Colonic mucosa (tissue), 4 donors: ENCODE measurements at regions not wholly inside any gene's neighbourhood (a gene's known extent, or its start where the extent isn't known, plus 50 kb on each side); places are given as distances from the start of the nearest gene placed in this dataset.

Experiments
- DNase-seq: peaks from one replicate; pipeline ENCODE4 v3.0.0-alpha.2; 2020
- H3K27ac ChIP-seq: fragments of 200-600 bp; one replicate; pipeline ENCODE4 v1.8.0; 2021
- H3K27me3 ChIP-seq: fragments of 200-600 bp; one replicate; pipeline ENCODE4 v1.8.0; 2021
- H3K36me3 ChIP-seq: fragments of 200-600 bp; one replicate; pipeline ENCODE4 v1.8.0; 2021
- H3K4me1 ChIP-seq: fragments of 200-600 bp; one replicate; pipeline ENCODE4 v1.8.0; 2021; ENCODE audit warnings: mild to moderate bottlenecking
- H3K4me3 ChIP-seq: fragments of 200-600 bp; one replicate; pipeline ENCODE4 v1.8.0; 2021
- H3K9ac ChIP-seq, 2 donors: one replicate each; pipeline ENCODE4 v1.7.0; 2013; ENCODE audit warnings: control low read depth in 2 of 2, low read depth in 2 of 2, low read length in 2 of 2
- H3K9me3 ChIP-seq: fragments of 200-600 bp; one replicate; pipeline ENCODE4 v1.8.0; 2021
- intact Hi-C: fragments of 100-400 bp; cut with DNase I; formaldehyde crosslinking; loops from one replicate; pipeline ENCODE4 v1.14.1; 2022
- TF ChIP-seq, protein P1 (sequence below): fragments of 200-600 bp; IDR thresholded peaks from one replicate; pipeline ENCODE4 v1.8.0; 2022; ENCODE audit warnings: antibody characterized with exemption, mild to moderate bottlenecking
- donor health status: healthy.
- donor health status: DM: no; HTN: no; CAD: no.
- donor health status: DM: no; HTN: no; CAD: no.

DNA sequence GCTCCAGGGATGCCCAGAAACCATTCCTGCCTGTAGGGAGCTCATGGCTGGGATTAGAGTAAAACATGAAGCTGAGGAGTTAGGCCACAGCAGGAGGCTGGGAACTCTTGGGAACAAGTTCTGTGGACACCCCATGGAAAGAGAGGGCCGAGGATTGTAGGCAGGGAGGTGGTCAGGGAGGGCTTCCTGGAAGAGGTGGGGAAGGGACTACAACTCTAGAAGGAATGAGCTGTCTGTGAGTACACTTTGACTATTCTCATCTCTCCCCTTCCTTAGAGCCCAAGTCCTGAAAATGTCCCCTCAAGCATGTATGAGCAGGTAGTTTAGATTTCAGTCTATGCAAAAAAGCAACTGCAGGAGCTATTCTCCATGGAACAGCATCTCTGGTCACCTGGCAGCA is 139.9 kb upstream of the GLI2 start:
- intact Hi-C loops = no loop called here
- no peaks in the 10 kb centered on the region for H3K36me3 ChIP-seq
- no peaks in the 10 kb centered on the region for H3K9me3 ChIP-seq
- H3K27ac ChIP-seq = no peak overlapping the region
- no peak overlapping the region for H3K4me3 ChIP-seq
- no peaks in the 10 kb centered on the region for H3K27me3 ChIP-seq
- H3K4me1 ChIP-seq = no peaks in the 10 kb centered on the region
- TF ChIP-seq, protein P1, sequence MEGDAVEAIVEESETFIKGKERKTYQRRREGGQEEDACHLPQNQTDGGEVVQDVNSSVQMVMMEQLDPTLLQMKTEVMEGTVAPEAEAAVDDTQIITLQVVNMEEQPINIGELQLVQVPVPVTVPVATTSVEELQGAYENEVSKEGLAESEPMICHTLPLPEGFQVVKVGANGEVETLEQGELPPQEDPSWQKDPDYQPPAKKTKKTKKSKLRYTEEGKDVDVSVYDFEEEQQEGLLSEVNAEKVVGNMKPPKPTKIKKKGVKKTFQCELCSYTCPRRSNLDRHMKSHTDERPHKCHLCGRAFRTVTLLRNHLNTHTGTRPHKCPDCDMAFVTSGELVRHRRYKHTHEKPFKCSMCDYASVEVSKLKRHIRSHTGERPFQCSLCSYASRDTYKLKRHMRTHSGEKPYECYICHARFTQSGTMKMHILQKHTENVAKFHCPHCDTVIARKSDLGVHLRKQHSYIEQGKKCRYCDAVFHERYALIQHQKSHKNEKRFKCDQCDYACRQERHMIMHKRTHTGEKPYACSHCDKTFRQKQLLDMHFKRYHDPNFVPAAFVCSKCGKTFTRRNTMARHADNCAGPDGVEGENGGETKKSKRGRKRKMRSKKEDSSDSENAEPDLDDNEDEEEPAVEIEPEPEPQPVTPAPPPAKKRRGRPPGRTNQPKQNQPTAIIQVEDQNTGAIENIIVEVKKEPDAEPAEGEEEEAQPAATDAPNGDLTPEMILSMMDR = no peak
- no peak overlapping the region for H3K9ac ChIP-seq
- DNase-seq = no peak

DNA sequence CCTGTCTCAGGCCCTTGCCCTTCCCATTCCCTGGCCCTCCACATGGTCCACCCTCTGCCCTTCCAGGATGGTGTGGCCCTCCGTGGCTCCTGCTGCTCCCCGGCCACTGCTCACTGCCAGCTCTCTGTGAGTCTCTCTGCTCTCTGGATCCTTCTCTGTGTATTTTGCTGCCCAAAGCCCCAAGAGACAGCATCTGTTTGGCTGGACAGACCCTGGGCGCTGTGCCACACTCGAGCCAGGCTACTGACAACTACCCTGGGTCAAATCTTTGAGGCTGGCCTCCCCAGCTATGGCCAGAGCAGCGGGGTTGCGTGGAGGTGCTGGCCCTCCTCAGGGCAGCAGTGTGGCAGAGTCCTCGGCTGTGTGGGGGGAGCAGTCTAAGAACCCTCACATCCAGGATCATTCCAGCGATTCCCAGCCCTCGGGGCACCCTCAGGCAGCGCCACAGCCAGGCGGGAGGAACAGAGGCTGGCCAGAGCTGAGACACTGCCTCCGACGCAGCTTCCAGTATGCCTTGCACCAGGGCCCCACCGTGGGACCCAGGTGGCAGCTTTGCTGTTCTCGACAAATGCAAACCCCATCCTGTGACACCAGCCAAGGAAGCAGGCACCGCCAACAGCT is 139.4 kb upstream of the GLI2 start:
- Histone ChIP-seq H3K9me3 (no peaks in the 10 kb centered on the region), H3K9ac (no peak overlapping the region), H3K27me3 (no peaks in the 10 kb centered on the region), H3K4me1 (no peaks in the 10 kb centered on the region), H3K27ac (no peak overlapping the region), H3K4me3 (no peak overlapping the region), H3K36me3 (no peaks in the 10 kb centered on the region)
- intact Hi-C loops = no loop called here
- TF ChIP-seq, protein P1 = no peak
- DNase-seq = no peak

DNA sequence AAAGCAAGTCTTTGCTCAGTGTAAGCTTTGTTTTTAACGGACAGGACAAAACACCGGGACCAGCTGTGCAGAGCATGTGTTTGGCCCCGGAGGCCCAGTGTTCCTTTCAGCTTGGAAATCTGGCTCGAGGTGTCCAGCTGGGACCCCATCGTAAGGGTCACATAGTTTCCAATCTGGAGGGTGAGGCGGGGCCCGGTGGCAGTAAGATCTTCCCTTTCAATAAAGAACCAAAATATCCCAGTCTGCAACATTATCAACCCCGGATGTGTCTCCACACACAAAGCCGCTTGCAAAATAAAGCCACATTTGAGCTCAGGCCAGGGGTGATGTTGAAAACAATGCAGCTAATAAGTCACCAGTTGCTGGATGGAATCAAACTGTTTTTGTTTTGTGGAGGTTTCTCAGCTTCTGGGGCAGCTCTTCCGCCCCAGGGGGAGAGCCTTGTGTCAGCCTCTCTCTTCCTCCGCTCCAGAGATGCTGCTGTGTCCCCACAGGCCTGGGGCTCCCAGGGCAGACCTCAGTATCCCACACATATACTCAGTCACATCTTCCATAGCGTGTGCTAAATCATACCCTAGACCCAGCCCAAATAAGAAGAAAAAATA is 138.6 kb upstream of the GLI2 start:
- H3K4me1 ChIP-seq = no peaks in the 10 kb centered on the region
- no peaks in the 10 kb centered on the region for H3K9me3 ChIP-seq
- no peak for DNase-seq
- H3K27ac ChIP-seq = no peak overlapping the region
- no peak overlapping the region for H3K4me3 ChIP-seq
- H3K9ac ChIP-seq = no peak overlapping the region
- TF ChIP-seq, protein P1 = no peak
- no peaks in the 10 kb centered on the region for H3K36me3 ChIP-seq
- intact Hi-C loops = no loop called here
- H3K27me3 ChIP-seq = no peaks in the 10 kb centered on the region

DNA sequence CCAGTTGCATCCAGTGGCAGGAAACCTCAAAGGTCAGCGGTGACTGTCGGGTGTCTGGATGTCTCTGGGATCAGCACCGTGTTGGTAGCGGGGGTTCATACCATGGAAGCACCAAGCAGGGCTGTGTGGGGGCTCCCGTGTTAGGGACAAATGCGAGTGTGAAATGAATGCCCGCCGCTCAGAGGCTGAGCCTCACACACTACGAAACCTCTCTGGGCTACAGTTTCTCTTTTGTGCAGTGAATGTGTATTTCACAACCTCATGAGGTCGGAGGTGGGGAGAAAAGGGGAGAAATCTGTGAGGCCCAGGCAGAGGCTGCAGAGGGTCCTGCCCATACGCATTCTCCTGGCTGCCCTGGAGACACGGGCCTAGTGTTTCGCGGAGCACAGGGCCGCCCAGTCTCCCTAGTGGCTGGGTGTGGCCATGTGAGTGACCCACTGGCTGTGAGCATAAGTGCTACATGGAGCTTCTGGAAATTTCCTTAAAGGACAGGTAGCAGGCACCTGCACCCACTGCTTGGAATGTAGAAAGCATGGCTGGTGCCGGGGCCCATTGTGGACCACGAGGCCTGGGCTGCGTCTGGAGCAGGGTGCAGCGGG is 138.0 kb upstream of the GLI2 start:
- no peaks in the 10 kb centered on the region for H3K36me3 ChIP-seq
- no peak overlapping the region for H3K9ac ChIP-seq
- DNase-seq = no peak
- TF ChIP-seq, protein P1 = no peak
- H3K27ac ChIP-seq = no peak overlapping the region
- intact Hi-C loops = no loop called here
- no peaks in the 10 kb centered on the region for H3K4me1 ChIP-seq
- no peaks in the 10 kb centered on the region for H3K27me3 ChIP-seq
- no peak overlapping the region for H3K4me3 ChIP-seq
- no peaks in the 10 kb centered on the region for H3K9me3 ChIP-seq

DNA sequence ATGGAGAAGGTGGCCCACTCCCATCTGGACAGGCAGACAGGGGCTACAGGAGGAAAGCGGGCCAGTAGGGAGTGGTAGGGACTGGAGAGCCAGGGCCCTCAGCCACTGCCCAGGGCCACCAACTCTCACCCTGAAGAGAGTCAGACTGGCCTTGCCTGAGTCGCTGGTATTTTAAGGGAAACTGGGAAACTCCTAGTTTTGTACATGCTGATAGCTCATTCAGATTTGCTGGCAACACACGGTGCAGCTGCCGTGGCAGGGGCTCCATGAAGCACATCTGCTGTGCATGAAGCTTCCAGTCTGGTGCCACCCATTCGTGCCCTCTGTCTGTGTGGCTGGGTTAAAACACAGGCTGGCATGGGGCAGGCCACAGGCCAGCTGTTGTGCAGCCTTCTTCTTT is 137.3 kb upstream of the GLI2 start:
- Histone ChIP-seq H3K27ac (no peak overlapping the region), H3K36me3 (no peaks in the 10 kb centered on the region), H3K27me3 (no peaks in the 10 kb centered on the region), H3K4me3 (no peak overlapping the region), H3K4me1 (no peaks in the 10 kb centered on the region), H3K9me3 (no peaks in the 10 kb centered on the region), H3K9ac (no peak overlapping the region)
- TF ChIP-seq, protein P1 = no peak
- no peak for DNase-seq
- intact Hi-C loops = no loop called here
